HG03135 (cell line): ENCODE measurements at regions not wholly inside any gene's neighbourhood (a gene's known extent, or its start where the extent isn't known, plus 50 kb on each side); places are given as distances from the start of the nearest gene placed in this dataset.

Experiments used
- ATAC-seq: cut with Tn5 transposase; IDR thresholded peaks from one replicate; pipeline ENCODE4 v1.9.1; 2021; ENCODE audit warnings: mild to moderate bottlenecking, moderate library complexity; ENCODE audit not compliant: unreplicated experiment

DNA sequence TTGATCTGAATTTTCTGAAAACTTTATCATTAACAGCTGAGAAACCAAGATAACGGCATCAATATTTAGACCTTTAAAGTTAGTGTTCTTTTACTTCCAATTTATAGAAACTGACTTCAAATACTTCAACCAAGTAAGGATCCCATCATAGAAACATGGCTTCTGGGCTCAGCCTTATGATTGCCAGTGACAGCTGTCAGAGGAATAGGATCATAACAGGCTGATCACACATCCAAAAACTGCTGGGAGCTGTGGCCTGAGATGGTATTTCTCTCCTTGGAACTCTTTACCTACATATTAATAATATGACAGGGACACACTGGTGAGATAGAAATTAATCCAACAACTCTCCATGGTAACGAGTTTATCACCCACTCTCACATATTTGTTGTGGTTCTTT is 448.3 kb upstream of the NMUR2 start:
- no peak for ATAC-seq

DNA sequence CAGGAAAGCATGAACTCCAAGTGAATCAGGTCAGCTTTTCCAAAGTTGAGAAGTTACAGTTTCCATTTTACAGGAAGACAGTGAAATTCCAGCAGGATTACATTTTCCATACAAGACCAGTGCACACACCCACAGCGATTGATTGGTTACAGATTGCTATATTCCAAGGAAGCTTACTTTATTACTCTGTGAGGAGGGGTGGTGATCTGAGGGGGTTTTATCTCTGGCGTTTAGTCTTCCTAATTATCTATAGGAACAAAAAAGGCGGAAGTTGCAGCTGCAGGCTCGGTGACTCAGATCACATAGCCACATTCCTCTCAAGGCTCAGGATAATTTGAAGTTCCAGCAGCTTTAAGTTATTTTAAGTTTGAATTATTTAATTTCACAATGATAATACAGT is 450.4 kb upstream of the NMUR2 start:
- ATAC-seq, result no peak

DNA sequence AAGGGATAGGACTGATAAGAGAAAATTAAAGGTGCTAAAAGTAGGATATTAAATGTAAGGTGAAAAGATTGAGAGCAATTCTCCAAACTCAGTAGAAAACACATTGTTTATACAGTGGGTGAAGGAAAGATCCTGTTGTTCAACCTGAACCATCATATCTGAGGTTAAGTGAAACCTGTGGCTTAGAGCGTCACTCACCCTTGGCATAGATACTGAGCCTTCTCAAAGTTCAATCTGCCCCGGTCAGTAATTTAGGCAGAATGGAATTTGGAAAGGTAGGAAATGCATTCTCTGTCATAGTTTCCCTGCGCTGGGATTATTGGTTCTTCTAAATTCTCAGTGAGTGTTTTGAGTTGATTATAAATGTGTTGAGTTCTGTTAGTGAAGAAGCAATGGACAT is 456.2 kb upstream of the NMUR2 start:
- no peak for ATAC-seq

DNA sequence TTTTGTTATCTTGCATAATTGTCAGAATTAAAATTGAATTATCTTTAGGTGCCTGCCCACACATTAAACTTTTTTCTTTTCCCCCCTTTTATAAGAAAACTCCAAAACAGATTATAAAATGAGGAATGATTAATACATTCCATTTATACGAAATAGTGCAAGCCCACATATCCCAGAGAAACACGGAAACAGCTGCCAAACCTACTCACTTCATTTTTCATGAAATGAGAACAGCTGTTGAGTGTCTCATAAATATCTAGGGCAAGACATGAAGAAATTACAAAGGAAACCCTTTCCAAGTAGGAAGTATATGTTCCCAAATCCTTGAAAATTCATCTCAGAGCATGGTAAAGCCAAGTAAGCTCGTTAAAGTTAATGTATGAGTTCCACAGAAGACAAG is 459.4 kb upstream of the NMUR2 start:
- ATAC-seq, result no peak

DNA sequence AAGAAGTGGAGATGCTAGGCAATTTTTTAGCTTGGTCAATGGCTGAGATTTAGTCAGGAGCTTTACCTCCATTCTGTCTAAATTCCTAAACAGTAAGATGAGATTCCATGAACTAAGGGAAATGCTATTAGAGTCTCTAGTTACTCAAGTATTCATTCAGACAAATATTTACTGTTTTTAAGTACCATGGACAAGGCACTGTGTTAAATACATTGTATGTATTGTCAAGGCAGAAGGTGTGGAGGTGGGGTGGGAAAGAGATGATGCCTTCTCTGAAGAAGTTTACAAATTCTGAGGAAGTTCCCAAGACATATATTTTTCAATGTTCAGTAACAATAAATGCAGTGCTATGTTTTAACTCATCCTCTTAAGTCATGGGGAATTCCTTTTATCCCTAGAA is 459.9 kb upstream of the NMUR2 start:
- no peak for ATAC-seq

DNA sequence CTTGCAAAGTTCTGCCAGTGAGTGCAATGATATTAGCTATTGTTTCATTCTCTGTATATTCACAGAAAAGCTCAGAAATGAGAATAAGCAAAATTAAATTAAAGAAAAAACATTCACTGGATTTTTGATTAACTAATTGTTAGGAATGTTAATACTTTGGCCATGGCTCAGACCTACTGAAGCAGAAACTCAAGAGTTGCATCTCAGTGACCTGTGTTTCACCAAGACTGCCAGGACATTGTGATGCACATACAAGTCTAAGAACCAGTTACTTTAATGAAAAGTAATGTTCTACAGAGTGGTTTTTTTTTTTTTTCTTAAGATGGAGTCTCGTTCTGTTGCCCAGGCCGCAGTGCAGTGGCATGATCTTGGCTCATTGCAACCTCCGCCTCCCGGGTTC is 464.9 kb upstream of the NMUR2 start:
- ATAC-seq, result no peak

DNA sequence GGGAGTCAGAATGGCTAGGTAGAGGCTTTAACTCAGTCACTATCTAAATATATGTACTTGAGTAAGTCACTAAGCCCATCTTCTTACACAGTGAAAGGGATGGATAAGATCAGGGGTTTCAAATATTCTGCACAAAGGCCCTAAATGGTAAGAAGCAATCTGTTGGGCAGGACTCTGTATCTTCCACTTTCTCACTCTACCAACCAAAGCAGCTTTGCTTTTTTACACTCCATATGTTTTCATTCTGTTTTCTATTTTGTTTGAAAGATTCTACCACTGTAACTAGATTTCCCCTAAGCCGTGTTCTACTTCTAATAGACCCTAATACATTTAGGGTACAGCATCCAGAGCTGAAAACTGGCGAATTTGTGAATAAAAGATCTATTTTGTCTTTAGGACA is 477.5 kb upstream of the NMUR2 start:
- ATAC-seq, result no peak

DNA sequence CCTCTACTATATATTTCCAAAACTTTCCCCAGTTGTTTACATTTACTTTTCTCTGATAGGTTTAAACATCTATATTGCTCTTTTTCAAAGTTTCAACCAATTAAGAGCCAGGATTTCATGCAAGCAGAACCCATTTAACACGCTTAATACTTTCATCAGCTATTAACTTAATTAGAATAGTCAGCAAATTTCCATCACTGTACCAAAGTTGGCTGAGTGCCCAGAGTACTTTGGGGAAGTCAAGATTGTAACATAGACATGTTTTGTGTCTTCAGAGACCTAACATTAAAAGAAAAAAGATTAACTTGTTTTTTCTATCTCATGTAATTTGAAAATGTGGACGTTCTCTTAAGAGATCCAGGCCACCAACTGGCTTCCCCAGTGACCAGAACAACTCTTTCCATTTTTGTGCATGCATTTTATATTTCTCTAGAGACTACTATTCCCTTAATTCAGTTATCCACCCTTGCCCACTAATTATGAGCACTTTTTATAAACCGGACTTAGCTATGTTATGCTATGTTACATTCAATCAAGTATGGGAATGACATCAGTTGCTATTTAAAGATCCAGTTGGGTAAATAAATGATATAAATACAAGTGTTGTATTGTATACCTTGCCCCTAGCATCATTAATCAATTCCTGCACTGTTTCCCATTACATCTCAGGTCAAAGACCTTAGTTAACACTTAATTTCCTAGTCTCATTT is 478.1 kb upstream of the NMUR2 start:
- no peak for ATAC-seq

DNA sequence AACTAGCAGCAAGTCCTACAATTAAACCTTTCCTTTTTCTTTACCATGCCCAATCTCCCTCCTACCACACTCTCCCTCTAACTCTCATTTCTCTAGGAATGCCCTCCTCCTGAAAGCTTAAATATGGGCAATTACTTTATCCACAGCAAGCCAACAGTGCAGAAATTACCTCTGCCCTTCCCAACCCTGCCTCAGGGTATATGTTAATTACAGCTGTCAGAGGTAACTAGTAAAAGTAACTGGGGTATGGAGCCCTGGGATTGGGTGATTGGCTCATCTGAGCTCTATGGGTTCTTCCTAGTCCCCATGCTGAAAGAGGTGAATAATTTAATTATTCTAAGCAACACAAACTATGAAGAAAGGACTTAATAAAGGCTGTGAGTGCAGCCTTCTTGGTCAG is 478.9 kb upstream of the NMUR2 start:
- no peak for ATAC-seq

DNA sequence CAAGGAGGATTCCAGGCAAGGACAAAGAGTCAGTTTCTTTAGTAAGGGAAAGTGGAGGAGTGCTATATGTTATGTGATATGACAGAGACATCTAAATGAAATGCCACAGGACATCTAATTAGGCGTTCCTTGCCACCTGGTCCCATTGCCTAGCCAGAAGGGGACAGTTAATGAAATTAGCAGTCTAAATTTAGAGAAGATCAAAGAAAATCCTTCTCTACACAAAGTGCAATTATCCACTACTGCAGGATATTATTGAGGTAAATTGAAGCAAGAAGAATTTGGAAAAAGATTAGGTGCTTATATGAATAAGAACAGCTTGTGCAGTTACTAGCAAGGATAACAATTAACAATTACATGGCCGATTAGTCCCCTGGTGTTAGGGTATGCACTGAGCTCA is 495.3 kb upstream of the NMUR2 start:
- no peak for ATAC-seq

DNA sequence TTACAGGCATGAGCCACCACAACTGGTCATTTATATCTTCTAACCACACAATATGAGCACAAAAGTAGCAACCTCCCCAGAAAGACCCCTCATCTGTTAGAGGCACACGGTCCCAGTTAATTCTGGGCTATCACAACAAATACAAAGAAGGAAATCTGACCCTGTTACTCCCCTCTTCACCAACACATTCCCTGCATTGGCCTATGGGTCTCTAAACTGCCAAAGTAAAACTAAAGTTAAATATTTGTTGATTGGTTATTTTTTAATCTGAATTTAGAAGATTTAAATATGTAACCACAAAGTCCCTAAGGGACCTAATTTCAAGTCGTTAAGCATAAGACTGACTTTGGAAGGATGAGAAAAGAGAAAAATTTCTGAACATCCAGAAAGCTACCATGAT is 496.7 kb upstream of the NMUR2 start:
- no peak for ATAC-seq

DNA sequence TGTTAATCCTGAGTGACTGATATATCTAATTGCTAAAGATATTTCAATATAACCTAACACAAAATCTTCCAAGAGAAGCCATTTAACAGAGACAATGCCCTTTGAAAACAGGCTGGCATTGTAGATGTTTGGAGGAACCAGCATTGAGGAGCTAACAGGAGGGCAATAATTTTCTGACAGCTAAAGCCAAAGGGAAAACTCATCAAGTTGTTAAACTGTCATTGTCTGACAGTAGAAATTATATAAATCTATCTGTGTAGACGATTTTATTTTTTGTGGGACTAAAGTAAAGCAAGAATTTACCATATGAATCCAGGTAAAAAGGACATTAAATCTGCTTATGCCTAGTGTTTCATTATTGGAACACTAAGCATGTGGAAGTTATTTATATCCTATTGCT is 500.2 kb upstream of the NMUR2 start:
- ATAC-seq, result no peak

DNA sequence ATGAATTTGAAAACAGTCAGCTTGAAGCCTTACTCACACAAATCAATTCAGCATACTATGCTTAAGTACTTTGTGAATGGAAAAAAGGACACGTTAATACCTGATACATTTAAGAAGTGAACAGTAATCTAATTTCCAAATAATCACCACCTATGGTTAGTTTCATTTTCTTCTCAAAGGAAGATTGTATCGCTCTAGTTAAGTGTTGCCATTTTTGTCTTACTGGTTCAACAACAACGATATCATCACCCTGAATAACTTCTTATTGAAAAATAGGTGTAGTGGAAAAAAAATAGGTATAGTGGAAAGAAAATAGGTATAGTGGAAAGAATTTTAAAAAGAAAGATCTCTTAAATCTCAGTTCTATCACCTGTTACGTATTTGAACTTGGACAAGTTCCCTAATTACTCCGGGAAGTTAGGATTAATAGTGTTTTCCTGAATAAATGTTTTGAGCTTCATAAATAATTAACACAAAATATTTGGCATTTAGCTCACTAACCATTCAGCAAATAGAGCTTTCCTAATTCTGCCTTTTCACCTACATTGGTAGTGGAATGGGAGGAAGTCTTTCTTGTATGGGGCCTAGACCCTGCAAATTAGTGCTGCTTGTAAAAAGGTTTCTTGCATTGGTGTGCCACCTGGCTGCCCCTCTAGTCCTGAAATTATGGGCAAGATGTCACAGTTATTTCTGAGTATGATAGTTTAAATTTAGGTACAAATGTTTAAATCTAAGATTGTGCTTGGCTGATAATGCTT is 502.6 kb upstream of the NMUR2 start:
- ATAC-seq, result no peak

DNA sequence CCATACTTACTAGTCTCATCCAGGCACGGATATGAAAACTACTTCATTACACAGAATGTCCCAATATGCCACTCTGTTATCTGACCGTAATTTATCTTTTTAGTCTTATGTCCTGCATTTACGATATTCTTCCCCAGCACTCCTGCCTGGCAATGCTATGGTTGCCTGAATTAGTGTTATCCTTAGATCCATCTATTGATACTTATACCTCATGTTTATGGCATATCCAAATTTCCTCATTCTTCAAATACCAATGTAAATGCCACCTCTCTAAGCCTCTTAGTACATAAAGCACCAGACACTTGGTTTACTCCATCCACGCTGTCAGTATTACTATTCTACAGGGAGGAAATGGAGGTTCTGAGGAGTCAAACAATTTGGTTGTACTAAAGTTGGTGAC is 507.8 kb upstream of the NMUR2 start:
- no peak for ATAC-seq

DNA sequence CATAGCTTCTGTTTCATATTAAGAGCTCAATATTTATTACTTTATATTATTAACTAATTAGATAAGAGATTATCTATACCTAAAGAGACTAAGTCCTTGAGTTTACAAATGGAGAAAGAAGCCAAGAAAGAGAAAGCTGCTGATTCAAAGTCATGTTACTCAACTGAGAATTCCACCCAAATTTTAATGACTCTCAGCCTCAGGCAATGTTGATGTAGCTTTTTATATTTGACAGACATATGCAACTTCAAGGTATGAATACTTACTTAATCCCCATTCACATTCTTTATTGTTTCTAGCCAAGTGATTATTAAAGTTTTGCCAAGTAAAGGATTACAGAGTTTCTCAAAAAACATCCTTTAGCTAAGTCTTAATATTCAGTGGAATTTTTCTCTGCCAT is 527.5 kb upstream of the NMUR2 start:
- no peak for ATAC-seq

DNA sequence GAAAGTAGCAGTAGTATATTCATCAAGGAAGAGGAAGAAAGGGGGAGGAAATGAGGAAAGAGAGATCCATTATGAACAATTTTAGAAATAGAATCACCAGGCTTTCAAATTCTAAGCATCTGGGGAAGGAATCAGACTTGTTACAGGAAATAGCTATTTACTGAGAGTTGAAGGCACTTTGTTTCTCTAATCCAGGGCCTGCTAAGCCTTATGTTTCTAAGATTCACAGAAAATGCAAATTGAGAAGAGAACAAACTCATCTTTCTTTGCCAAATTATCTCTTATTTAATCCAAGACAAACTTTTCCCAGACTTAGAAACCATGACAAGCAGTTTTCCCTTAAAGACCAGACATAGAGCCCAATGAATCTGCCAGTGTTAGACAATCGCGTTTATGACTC is 528.0 kb upstream of the NMUR2 start:
- ATAC-seq, result no peak

DNA sequence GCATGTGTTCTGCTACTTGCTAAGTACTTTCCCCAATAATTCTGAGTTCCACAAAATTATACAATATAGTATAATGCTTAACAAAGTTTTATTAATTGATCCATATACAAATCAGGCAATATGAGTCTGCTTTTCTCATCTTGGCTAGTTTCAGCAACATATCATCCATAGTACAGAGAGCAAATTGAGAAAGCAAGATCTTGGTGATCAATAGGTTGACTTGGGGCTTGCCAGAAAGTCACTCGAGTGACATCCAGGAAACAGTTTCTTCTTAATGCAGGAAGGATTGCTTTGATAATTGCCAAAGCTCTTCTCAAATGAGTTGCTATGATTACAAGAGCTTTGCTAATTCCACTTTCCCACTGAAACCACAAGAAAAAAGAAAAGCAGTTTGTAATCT is 533.6 kb upstream of the NMUR2 start:
- no peak for ATAC-seq

DNA sequence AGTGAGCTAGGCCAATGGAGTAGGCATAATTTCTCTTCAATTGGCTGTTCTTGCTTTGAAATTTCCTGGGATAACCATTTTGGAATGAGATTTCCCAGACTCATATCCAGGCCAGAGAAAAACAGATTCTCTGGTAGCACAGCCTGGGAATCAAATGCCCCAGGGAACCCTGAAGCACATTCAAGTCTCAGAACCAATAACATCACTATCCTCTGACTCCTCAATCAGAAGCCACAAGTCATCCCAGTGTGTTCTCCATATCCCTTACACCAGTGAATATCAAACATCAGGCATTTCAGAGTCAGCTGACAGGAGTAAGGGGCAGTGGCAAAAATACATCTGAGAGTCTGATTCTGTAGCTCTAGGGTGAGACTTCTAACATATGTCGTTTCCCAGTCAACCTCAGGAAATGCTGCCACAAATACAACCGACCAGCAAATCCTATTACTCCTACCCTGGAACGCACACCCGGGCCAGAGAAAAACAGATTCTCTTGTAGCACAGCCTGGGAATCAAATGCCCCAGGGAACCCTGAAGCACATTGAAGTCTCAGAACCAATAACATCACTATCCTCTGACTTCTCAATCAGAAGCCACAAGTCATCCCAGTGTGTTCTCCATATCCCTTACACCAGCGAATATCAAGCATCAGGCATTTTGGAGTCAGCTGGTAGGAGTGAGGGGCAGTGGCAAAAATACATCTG is 537.7 kb upstream of the NMUR2 start:
- no peak for ATAC-seq

DNA sequence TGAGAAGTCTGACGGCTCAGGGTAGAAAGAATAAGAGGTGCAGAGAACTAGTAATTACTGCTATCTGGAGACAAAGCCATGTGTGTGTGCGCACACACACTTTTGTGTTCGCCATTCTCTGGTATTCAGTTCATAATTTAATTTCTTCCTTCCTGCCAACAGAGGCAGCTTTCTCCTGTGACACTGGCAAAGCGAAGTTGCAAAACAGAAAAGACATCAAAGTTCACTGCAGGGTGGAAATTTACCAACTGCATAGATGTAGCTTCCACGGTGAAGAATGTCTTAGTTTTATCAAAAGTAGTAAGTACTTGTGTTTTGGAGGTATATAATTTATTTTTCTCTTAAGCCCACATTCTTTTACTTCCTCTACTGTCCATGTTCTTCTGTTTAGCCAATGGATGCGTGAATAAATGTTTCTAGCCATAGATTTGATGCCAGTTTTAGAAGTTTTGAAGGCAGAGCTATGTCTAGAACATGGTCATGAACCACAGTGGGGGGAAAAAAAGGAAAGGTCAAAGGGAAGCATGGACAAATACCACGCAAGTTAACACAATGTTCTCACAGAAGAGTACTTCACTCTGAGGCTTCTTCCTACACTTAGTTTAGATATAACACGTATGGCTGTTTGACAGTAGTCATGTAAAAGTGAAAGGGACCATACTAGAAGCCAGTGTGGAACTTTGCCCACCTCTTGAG is 536.5 kb upstream of the GRIA1 start:
- no peak for ATAC-seq

DNA sequence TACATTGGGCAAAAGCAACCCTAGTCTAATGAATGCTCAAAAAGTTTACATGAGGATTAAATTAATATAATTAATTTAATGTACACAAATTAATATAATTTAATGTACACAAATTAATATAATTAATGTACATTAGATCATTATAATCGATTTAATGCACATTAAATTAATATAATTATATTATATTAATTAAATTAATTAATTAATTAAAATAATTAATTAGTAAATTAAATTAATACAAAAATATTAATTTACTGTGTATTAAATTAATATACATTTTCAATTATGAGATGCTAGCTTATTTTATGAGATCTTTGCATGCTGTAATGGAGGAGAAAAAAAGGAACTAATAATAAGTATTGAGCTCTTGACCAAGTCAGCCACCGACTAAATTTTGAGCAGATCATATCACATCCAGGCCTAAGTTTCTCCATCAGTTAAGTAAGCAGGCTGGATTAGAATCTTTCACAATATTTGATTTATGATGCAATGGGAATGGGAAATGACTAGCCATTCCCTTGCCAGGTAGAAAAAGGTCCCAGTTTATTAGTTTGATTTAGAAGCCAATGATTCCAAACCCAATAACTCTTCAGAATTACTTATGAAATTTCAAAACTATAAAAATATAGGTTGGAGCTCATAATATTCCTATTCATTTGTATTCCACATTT is 533.4 kb upstream of the GRIA1 start:
- ATAC-seq, result no peak
